Astrocyte (in vitro differentiated cells and primary cell): ENCODE measurements at regions not wholly inside any gene's neighbourhood (a gene's known extent, or its start where the extent isn't known, plus 50 kb on each side); places are given as distances from the start of the nearest gene placed in this dataset.

Source experiments
- DNase-seq: peaks from one replicate; pipeline ENCODE4 v3.0.0-alpha.2; 2010; ENCODE audit warnings: low read depth
- FAIRE-seq: peaks from 2 replicates; lab custom pipeline; 2011; peaks lifted over from hg19 to GRCh38; lab: Jason Lieb, UNC
- H2AFZ ChIP-seq: 2 replicates; pipeline ENCODE4 v1.6.0; 2012; ENCODE audit warnings: low read depth, low read length, inconsistent platforms
- H3K27ac ChIP-seq: 2 replicates; pipeline ENCODE4 v1.5.1; 2011; ENCODE audit warnings: low read depth, low read length, inconsistent platforms
- H3K27me3 ChIP-seq: 2 replicates; pipeline ENCODE4 v1.6.0; 2011; ENCODE audit warnings: low read length, inconsistent platforms; ENCODE audit not compliant: insufficient read depth
- H3K36me3 ChIP-seq: 2 replicates; pipeline ENCODE4 v1.5.1; 2011; ENCODE audit warnings: low read length, inconsistent platforms; ENCODE audit not compliant: insufficient read depth
- H3K4me1 ChIP-seq: 2 replicates; pipeline ENCODE4 v1.5.1; 2011; ENCODE audit warnings: low read length, inconsistent platforms; ENCODE audit not compliant: insufficient read depth
- H3K4me2 ChIP-seq: 2 replicates; pipeline ENCODE4 v1.6.0; 2012; ENCODE audit warnings: low read length, inconsistent platforms
- H3K4me3 ChIP-seq: 2 replicates; pipeline ENCODE4 v1.5.1; 2011; ENCODE audit warnings: low read depth, mild to moderate bottlenecking, low read length, inconsistent platforms; ENCODE audit not compliant: insufficient read depth
- H3K79me2 ChIP-seq: 2 replicates; pipeline ENCODE4 v1.6.0; 2012; ENCODE audit warnings: mild to moderate bottlenecking, low read length, inconsistent platforms; ENCODE audit not compliant: insufficient read depth
- H3K9ac ChIP-seq: 2 replicates; pipeline ENCODE4 v1.6.0; 2012; ENCODE audit warnings: mild to moderate bottlenecking, low read length, inconsistent platforms
- H3K9me3 ChIP-seq: 2 replicates; pipeline ENCODE4 v1.5.1; 2012; ENCODE audit warnings: low read depth, mild to moderate bottlenecking, low read length, inconsistent platforms; ENCODE audit not compliant: insufficient read depth
- H4K20me1 ChIP-seq: 2 replicates; pipeline ENCODE4 v1.6.0; 2012; ENCODE audit warnings: low read length, inconsistent platforms; ENCODE audit not compliant: insufficient read depth
- H3K27ac Mint-ChIP-seq: one replicate; pipeline ENCODE4 v1.8.0; 2021; ENCODE audit warnings: mild to moderate bottlenecking, mixed read lengths; ENCODE audit not compliant: unreplicated experiment
- H3K27me3 Mint-ChIP-seq: one replicate; pipeline ENCODE4 v1.8.0; 2021; ENCODE audit warnings: low read depth, mixed read lengths; ENCODE audit not compliant: unreplicated experiment
- H3K36me3 Mint-ChIP-seq: one replicate; pipeline ENCODE4 v1.8.0; 2021; ENCODE audit warnings: low read depth, mixed read lengths; ENCODE audit not compliant: unreplicated experiment
- H3K4me1 Mint-ChIP-seq: one replicate; pipeline ENCODE4 v1.8.0; 2021; ENCODE audit warnings: low read depth, mixed read lengths; ENCODE audit not compliant: unreplicated experiment
- H3K4me3 Mint-ChIP-seq: one replicate; pipeline ENCODE4 v1.8.0; 2021; ENCODE audit warnings: mild to moderate bottlenecking, moderate library complexity, mixed read lengths; ENCODE audit not compliant: unreplicated experiment
- H3K9me3 Mint-ChIP-seq: one replicate; pipeline ENCODE4 v1.8.0; 2021; ENCODE audit warnings: mild to moderate bottlenecking, mixed read lengths; ENCODE audit not compliant: unreplicated experiment
- EZH2 ChIP-seq: IDR thresholded peaks from 2 replicates; pipeline ENCODE4 v1.6.1; 2012; ENCODE audit warnings: mild to moderate bottlenecking, low read length, inconsistent platforms; ENCODE audit not compliant: insufficient read depth
- TF ChIP-seq, protein P1 (sequence below): IDR thresholded peaks from 2 replicates; pipeline ENCODE4 v1.5.1; 2011; ENCODE audit warnings: low read depth, mild to moderate bottlenecking, inconsistent platforms, low read length, moderate library complexity; ENCODE audit not compliant: insufficient read depth

DNA sequence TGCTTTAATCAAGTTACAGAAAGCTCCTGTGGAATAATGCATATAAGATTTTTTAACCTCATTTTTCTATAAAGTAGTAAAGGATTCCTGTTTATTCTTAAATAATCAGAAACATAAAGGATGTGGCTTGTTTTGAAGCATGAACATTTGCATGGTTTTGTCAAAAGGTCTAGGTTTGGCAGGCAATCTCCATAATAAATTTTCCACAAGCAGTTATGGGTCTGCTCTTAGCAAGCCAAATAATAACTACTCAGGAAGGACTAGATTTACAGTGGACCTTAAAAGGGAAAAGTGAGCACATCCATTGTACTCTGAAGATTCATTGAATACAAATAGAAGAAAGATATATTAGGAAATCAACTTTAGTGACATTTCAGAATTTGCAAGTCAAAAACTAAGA is 407.3 kb upstream of the CBLB start:
- no peak for FAIRE-seq
- no peak overlapping the region for H3K27ac ChIP-seq

DNA sequence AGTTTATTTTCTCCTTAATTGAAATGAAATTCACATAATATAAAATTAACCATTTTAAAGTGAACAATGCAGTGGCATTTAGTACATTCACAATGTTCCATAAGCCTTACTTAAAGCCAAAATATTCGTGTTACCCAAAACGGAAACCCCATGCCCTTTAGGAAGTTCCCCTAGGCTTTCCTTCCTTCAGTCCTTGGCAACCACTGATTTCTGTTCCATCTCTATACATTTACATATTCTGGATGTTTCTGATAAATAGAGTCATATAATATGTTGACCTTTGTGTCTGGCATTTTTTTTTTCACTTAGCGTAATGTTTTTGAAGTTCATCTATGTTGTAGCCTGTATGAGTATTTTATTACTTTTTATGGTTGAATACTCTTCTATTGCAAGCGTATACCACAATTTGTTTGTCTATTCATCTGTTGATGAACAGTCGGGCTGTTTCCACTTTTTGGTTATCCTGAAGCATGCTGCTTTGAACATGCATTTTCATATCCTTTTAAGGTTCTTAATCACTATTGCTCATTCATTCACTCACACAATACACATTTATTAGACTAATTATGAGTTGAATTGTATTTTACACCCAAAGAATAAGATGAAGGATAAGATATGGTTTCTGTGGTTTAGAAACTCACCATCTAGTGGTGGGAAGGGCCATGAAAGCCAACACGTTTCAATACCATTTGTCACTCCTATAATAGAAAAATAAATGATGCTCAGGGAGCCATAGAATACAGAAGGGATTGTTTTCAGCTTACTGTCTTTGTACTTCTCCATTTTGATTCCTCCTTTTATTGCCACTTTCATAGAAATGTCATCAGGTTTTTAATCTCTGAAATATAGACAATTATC is 408.2 kb upstream of the CBLB start:
- H2AFZ ChIP-seq, result no peak overlapping the region
- no peaks in the 10 kb centered on the region for H3K27me3 ChIP-seq
- FAIRE-seq, result no peak
- H3K36me3 ChIP-seq, result no peaks in the 10 kb centered on the region
- no peak overlapping the region for H3K27ac ChIP-seq
- no peak overlapping the region for H3K4me2 ChIP-seq
- H3K4me3 Mint-ChIP-seq, result no peak overlapping the region
- H3K9me3 Mint-ChIP-seq, result peaks cover 2% of the 10 kb centered on the region
- H3K9ac ChIP-seq, result no peak overlapping the region
- H3K4me3 ChIP-seq, result no peak overlapping the region
- no peaks in the 10 kb centered on the region for H4K20me1 ChIP-seq
- no peaks in the 10 kb centered on the region for H3K4me1 Mint-ChIP-seq
- no peaks in the 10 kb centered on the region for H3K79me2 ChIP-seq
- no peaks in the 10 kb centered on the region for H3K36me3 Mint-ChIP-seq
- TF ChIP-seq EZH2, result no peak
- TF ChIP-seq, protein P1, sequence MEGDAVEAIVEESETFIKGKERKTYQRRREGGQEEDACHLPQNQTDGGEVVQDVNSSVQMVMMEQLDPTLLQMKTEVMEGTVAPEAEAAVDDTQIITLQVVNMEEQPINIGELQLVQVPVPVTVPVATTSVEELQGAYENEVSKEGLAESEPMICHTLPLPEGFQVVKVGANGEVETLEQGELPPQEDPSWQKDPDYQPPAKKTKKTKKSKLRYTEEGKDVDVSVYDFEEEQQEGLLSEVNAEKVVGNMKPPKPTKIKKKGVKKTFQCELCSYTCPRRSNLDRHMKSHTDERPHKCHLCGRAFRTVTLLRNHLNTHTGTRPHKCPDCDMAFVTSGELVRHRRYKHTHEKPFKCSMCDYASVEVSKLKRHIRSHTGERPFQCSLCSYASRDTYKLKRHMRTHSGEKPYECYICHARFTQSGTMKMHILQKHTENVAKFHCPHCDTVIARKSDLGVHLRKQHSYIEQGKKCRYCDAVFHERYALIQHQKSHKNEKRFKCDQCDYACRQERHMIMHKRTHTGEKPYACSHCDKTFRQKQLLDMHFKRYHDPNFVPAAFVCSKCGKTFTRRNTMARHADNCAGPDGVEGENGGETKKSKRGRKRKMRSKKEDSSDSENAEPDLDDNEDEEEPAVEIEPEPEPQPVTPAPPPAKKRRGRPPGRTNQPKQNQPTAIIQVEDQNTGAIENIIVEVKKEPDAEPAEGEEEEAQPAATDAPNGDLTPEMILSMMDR, result no peak
- no peaks in the 10 kb centered on the region for H3K4me1 ChIP-seq
- no peaks in the 10 kb centered on the region for H3K27me3 Mint-ChIP-seq
- DNase-seq, result no peak
- no peak overlapping the region for H3K27ac Mint-ChIP-seq
- H3K9me3 ChIP-seq, result no peaks in the 10 kb centered on the region

More for the DNA sequence above, 407.3 kb upstream of the CBLB start:
- Histone ChIP-seq H4K20me1 (no peaks in the 10 kb centered on the region), H3K9me3 (no peaks in the 10 kb centered on the region), H3K4me1 (no peaks in the 10 kb centered on the region), H3K79me2 (no peaks in the 10 kb centered on the region), H3K4me3 (no peak overlapping the region), H2AFZ (no peak overlapping the region), H3K27me3 (no peaks in the 10 kb centered on the region), H3K36me3 (no peaks in the 10 kb centered on the region), H3K4me2 (no peak overlapping the region), H3K9ac (no peak overlapping the region)
- DNase-seq, result no peak
- no peaks in the 10 kb centered on the region for H3K36me3 Mint-ChIP-seq
- H3K27ac Mint-ChIP-seq, result no peak overlapping the region
- H3K4me1 Mint-ChIP-seq, result no peaks in the 10 kb centered on the region
- H3K27me3 Mint-ChIP-seq, result no peaks in the 10 kb centered on the region
- no peak for TF ChIP-seq EZH2
- TF ChIP-seq, protein P1, result no peak
- peaks cover 2% of the 10 kb centered on the region for H3K9me3 Mint-ChIP-seq
- H3K4me3 Mint-ChIP-seq, result no peak overlapping the region

- Histone ChIP-seq H4K20me1 (no peaks in the 10 kb centered on the region), H3K4me1 (no peaks in the 10 kb centered on the region), H3K79me2 (no peaks in the 10 kb centered on the region), H3K9ac (no peak overlapping the region), H3K27ac (no peak overlapping the region), H3K9me3 (no peaks in the 10 kb centered on the region), H2AFZ (no peak overlapping the region), H3K36me3 (no peaks in the 10 kb centered on the region), H3K27me3 (no peaks in the 10 kb centered on the region), H3K4me3 (no peak overlapping the region), H3K4me2 (no peak overlapping the region)
- H3K36me3 Mint-ChIP-seq, result no peaks in the 10 kb centered on the region
- H3K4me1 Mint-ChIP-seq, result no peaks in the 10 kb centered on the region
- H3K4me3 Mint-ChIP-seq, result no peak overlapping the region
- H3K9me3 Mint-ChIP-seq, result peaks cover 2% of the 10 kb centered on the region
- no peak for TF ChIP-seq EZH2
- TF ChIP-seq, protein P1, result no peak
- no peaks in the 10 kb centered on the region for H3K27me3 Mint-ChIP-seq
- no peak for DNase-seq
- no peak overlapping the region for H3K27ac Mint-ChIP-seq
- FAIRE-seq, result no peak
Observed at GRCh38 chr3:106277731-106278130, 408.9 kb upstream of the CBLB start.
